ENCODE measurements at regions not wholly inside any gene's neighbourhood (a gene's known extent, or its start where the extent isn't known, plus 50 kb on each side); places are given as distances from the start of the nearest gene placed in this dataset.

- no peak overlapping the region for H3K4me3 Mint-ChIP-seq
These were observed 533.5 kb upstream of the KLF12 start for GRCh38 chr13:74667656-74668203.

GRCh38 chr13:74662905-74663304 is 528.7 kb upstream of the KLF12 start:
- TF ChIP-seq CTCF (IDR thresholded peaks at IDR 0.05; ENCODE audit: unreplicated experiment) = no peak

More at GRCh38 chr13:74667656-74668203, 533.5 kb upstream of the KLF12 start:
- no peak for TF ChIP-seq CTCF (IDR thresholded peaks at IDR 0.05; ENCODE audit: unreplicated experiment)
- Mint-ChIP-seq H3K9me3 (peaks cover under 1% of the 10 kb centered on the region), H3K27me3 (ENCODE audit: low read depth) (peaks cover 5% of the 10 kb centered on the region), H3K4me1 (no peaks in the 10 kb centered on the region), H3K27ac (no peak overlapping the region), H3K36me3 (no peaks in the 10 kb centered on the region)
- DNase-seq (ENCODE audit: low spot score in 2 of 2, unreplicated experiment in 2 of 2) = no peak

GRCh38 chr13:74661851-74662250 is 527.6 kb upstream of the KLF12 start:
- Mint-ChIP-seq H3K36me3 (no peaks in the 10 kb centered on the region), H3K9me3 (peaks cover 16% of the 10 kb centered on the region), H3K27ac (no peak overlapping the region), H3K27me3 (ENCODE audit: low read depth) (peaks cover 3% of the 10 kb centered on the region), H3K4me3 (no peak overlapping the region), H3K4me1 (no peaks in the 10 kb centered on the region)
- TF ChIP-seq CTCF (IDR thresholded peaks at IDR 0.05; ENCODE audit: unreplicated experiment) = no peak
- DNase-seq (ENCODE audit: low spot score in 2 of 2, unreplicated experiment in 2 of 2) = no peak

More at GRCh38 chr13:74662905-74663304, 528.7 kb upstream of the KLF12 start:
- Mint-ChIP-seq H3K9me3 (peaks cover 7% of the 10 kb centered on the region), H3K27me3 (ENCODE audit: low read depth) (peaks cover 3% of the 10 kb centered on the region), H3K27ac (no peak overlapping the region), H3K36me3 (no peaks in the 10 kb centered on the region), H3K4me3 (no peak overlapping the region), H3K4me1 (no peaks in the 10 kb centered on the region)
- DNase-seq (ENCODE audit: low spot score in 2 of 2, unreplicated experiment in 2 of 2) = no peak

- Mint-ChIP-seq H3K36me3 (no peaks in the 10 kb centered on the region), H3K4me3 (no peak overlapping the region), H3K9me3 (peaks cover 17% of the 10 kb centered on the region), H3K27me3 (ENCODE audit: low read depth) (no peaks in the 10 kb centered on the region), H3K4me1 (no peaks in the 10 kb centered on the region), H3K27ac (no peak overlapping the region)
- DNase-seq (ENCODE audit: low spot score in 2 of 2, unreplicated experiment in 2 of 2) = no peak
- no peak for TF ChIP-seq CTCF (IDR thresholded peaks at IDR 0.05; ENCODE audit: unreplicated experiment)
These were observed 523.6 kb upstream of the KLF12 start for GRCh38 chr13:74657765-74658164.

GRCh38 chr13:74651121-74651520 is 516.9 kb upstream of the KLF12 start:
- DNase-seq (ENCODE audit: low spot score in 2 of 2, unreplicated experiment in 2 of 2) = no peak
- H3K4me1 Mint-ChIP-seq = peaks cover 11% of the 10 kb centered on the region
- no peak overlapping the region for H3K4me3 Mint-ChIP-seq
- H3K9me3 Mint-ChIP-seq = no peaks in the 10 kb centered on the region
- no peaks in the 10 kb centered on the region for H3K27me3 Mint-ChIP-seq (ENCODE audit: low read depth)
- H3K36me3 Mint-ChIP-seq = no peaks in the 10 kb centered on the region
- no peak for TF ChIP-seq CTCF (IDR thresholded peaks at IDR 0.05; ENCODE audit: unreplicated experiment)
- no peak overlapping the region for H3K27ac Mint-ChIP-seq

- DNase-seq (ENCODE audit: low spot score in 2 of 2, unreplicated experiment in 2 of 2) = no peak
- H3K4me1 Mint-ChIP-seq = peaks cover 11% of the 10 kb centered on the region
- H3K27ac Mint-ChIP-seq = no peak overlapping the region
- no peaks in the 10 kb centered on the region for H3K9me3 Mint-ChIP-seq
- TF ChIP-seq CTCF (IDR thresholded peaks at IDR 0.05; ENCODE audit: unreplicated experiment) = no peak
- H3K36me3 Mint-ChIP-seq = no peaks in the 10 kb centered on the region
- H3K27me3 Mint-ChIP-seq (ENCODE audit: low read depth) = no peaks in the 10 kb centered on the region
- no peak overlapping the region for H3K4me3 Mint-ChIP-seq
These were observed 513.8 kb upstream of the KLF12 start for GRCh38 chr13:74647991-74648390.
